GM23248 (cell line): ENCODE measurements at regions not wholly inside any gene's neighbourhood (a gene's known extent, or its start where the extent isn't known, plus 50 kb on each side); places are given as distances from the start of the nearest gene placed in this dataset.
A peak's percentile ranks its signal among the peaks of the same experiment; 100 is the strongest.
"Not testable (repeated sequence)": the region's sequence is repeated elsewhere in the genome, so short reads cannot be mapped to it uniquely, and the experiment has no call there.

Experiments
- DNase-seq: peaks from one replicate; pipeline ENCODE4 v3.0.0-alpha.2; 2015
- H2AFZ ChIP-seq: fragments of 200-600 bp; sonication (generic); 2 replicates; pipeline ENCODE4 v1.6.1; 2016; ENCODE audit warnings: antibody characterized with exemption
- H3F3A ChIP-seq: fragments of 200-600 bp; sonication (generic); 2 replicates; pipeline ENCODE4 v1.6.1; 2016; ENCODE audit warnings: mild to moderate bottlenecking, antibody characterized with exemption, mixed run types; ENCODE audit not compliant: insufficient read depth
- H3K27ac ChIP-seq: fragments of 200-600 bp; sonication (generic); 2 replicates; pipeline ENCODE4 v1.5.1; 2016; ENCODE audit warnings: mild to moderate bottlenecking
- H3K27me3 ChIP-seq: fragments of 200-600 bp; sonication (generic); replicated peaks from 2 replicates; pipeline ENCODE4 v1.6.1; 2016; ENCODE audit warnings: mild to moderate bottlenecking; ENCODE audit not compliant: insufficient read depth
- H3K36me3 ChIP-seq: fragments of 200-600 bp; sonication (generic); 2 replicates; pipeline ENCODE4 v1.6.1; 2016; ENCODE audit warnings: low read depth, mild to moderate bottlenecking
- H3K4me1 ChIP-seq: fragments of 200-600 bp; sonication (generic); 2 replicates; pipeline ENCODE4 v1.6.1; 2016; ENCODE audit warnings: mild to moderate bottlenecking; ENCODE audit not compliant: insufficient read depth
- H3K4me2 ChIP-seq: fragments of 200-600 bp; sonication (generic); one replicate; pipeline ENCODE4 v1.6.1; 2016; ENCODE audit warnings: mild to moderate bottlenecking; ENCODE audit not compliant: unreplicated experiment
- H3K4me3 ChIP-seq: fragments of 200-600 bp; sonication (generic); 2 replicates; pipeline ENCODE4 v1.5.1; 2016; ENCODE audit warnings: mild to moderate bottlenecking
- H3K79me2 ChIP-seq: fragments of 200-600 bp; sonication (generic); 2 replicates; pipeline ENCODE4 v1.6.1; 2016; ENCODE audit warnings: mild to moderate bottlenecking; ENCODE audit not compliant: insufficient read depth
- H3K9ac ChIP-seq: fragments of 200-600 bp; sonication (generic); 2 replicates; pipeline ENCODE4 v1.6.1; 2016; ENCODE audit warnings: mild to moderate bottlenecking
- H3K9me2 ChIP-seq: fragments of 200-600 bp; sonication (generic); 2 replicates; pipeline ENCODE4 v1.6.1; 2016; ENCODE audit warnings: mixed run types, mild to moderate bottlenecking, moderate library complexity; ENCODE audit not compliant: insufficient read depth
- H3K9me3 ChIP-seq: fragments of 200-600 bp; sonication (generic); one replicate; pipeline ENCODE4 v1.6.1; 2017; ENCODE audit warnings: low read depth
- H4K20me1 ChIP-seq: fragments of 200-600 bp; sonication (generic); 2 replicates; pipeline ENCODE4 v1.6.0; 2016; ENCODE audit not compliant: insufficient read depth
- EZH2 ChIP-seq: fragments of 200-600 bp; sonication (generic); IDR thresholded peaks from 2 replicates; pipeline ENCODE4 v1.6.1; 2018; ENCODE audit warnings: antibody characterized with exemption, mild to moderate bottlenecking; ENCODE audit not compliant: insufficient read depth, poor library complexity, severe bottlenecking
- EZH2phosphoT487 ChIP-seq: fragments of 200-600 bp; sonication (generic); IDR thresholded peaks from 2 replicates; pipeline ENCODE4 v1.6.1; 2018; ENCODE audit warnings: antibody characterized with exemption, moderate library complexity, mild to moderate bottlenecking, low read depth; ENCODE audit not compliant: insufficient read depth
- whole genome bisulfite sequencing, 2 experiments: methylation state at CpG; one replicate each; pipeline ENCODE4 v1.1.6; 2015 to 2017; ENCODE audit warnings: low lambda C conversion rate in 2 of 2, low coverage in 1 of 2; ENCODE audit errors: missing lambda C conversion rate in 2 of 2; 5-methylcytosine and 5-hydroxymethylcytosine counted together
- in situ Hi-C: fragments of 300-500 bp; cut with MboI; formaldehyde crosslinking; loops from 2 replicates; pipeline ENCODE4 v1.15.0; 2020

DNA sequence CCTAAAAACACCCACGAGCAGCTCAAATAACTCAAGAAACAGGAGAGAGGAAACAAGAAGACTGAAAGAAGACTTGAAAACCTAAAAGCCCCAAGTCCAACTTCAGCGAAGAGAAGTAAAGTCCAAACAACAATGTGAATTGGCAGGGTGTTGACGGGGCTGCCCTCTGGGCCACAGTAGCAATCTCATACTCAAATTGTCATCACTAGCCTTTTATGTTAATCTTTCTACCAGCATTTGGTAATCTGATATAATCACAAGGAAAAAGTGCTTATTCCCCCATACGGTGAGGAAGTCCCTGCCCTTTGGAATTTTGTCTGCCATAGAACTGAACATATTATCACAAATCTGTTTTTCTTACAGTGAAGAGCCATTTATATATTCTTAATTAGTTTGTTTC, 51.5 kb upstream of the IFNE start:
- in situ Hi-C loops: no loop called here
- no peak overlapping the region for H3K4me3 ChIP-seq
- H3K79me2 ChIP-seq: peaks cover 92% of the 10 kb centered on the region
- peaks cover 17% of the 10 kb centered on the region for H4K20me1 ChIP-seq
- H3K4me2 ChIP-seq: peak overlapping the region; percentile 8
- 64 to 67% methylated on average over 4 of the region's 4 CpGs for WGBS, 2 experiments
- H3K36me3 ChIP-seq: peaks cover 60% of the 10 kb centered on the region
- H3F3A ChIP-seq: peaks cover 81% of the 10 kb centered on the region
- no peak for TF ChIP-seq EZH2phosphoT487
- no peak for TF ChIP-seq EZH2
- H3K27ac ChIP-seq: peak overlapping the region; percentile 29
- H3K4me1 ChIP-seq: peaks cover 40% of the 10 kb centered on the region
- no peak overlapping the region for H3K9ac ChIP-seq
- H3K9me2 ChIP-seq: no peaks in the 10 kb centered on the region
- no peaks in the 10 kb centered on the region for H3K27me3 ChIP-seq
- H3K9me3 ChIP-seq: no peaks in the 10 kb centered on the region
- no peak for DNase-seq
- H2AFZ ChIP-seq: no peak overlapping the region

GRCh38 chr9:21535396-21535795, 53.3 kb upstream of the IFNE start:
- no peak overlapping the region for H3K9ac ChIP-seq
- H3K9me3 ChIP-seq: no peaks in the 10 kb centered on the region
- WGBS, 2 experiments: 95 to 96% methylated on average over 2 of the region's 2 CpGs
- no peak overlapping the region for H2AFZ ChIP-seq
- peaks cover 86% of the 10 kb centered on the region for H3K79me2 ChIP-seq
- no peak overlapping the region for H3K4me3 ChIP-seq
- in situ Hi-C loops: no loop called here
- no peaks in the 10 kb centered on the region for H3K9me2 ChIP-seq
- peaks cover 63% of the 10 kb centered on the region for H3F3A ChIP-seq
- peaks cover 17% of the 10 kb centered on the region for H4K20me1 ChIP-seq
- TF ChIP-seq EZH2phosphoT487 (no peak), EZH2 (no peak)
- H3K36me3 ChIP-seq: peaks cover 43% of the 10 kb centered on the region
- no peak for DNase-seq
- H3K27ac ChIP-seq: peak overlapping the region; percentile 31
- H3K4me2 ChIP-seq: no peak overlapping the region
- H3K27me3 ChIP-seq: no peaks in the 10 kb centered on the region
- peaks cover 40% of the 10 kb centered on the region for H3K4me1 ChIP-seq

DNA sequence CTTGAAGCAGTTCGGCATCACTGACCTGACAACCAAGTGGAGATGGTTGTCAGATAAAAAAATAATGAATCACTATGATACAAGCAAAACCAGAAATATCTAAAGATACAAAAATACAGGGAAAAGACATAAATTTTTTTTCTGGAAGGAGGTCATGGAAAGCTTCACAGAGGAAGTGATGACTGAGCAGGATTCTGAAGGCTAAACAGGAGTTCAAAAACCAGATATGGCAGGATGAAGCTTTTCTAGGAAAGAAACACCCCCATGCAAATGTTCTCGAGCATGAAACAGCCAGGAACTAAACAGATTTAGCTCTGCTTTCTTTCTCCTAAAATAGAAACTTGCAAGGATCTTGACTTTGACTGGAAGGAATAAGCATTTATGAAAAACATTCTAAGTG, 60.7 kb upstream of the IFNE start:
- H3K27me3 ChIP-seq: no peaks in the 10 kb centered on the region
- H3F3A ChIP-seq: peaks cover 56% of the 10 kb centered on the region
- WGBS, 2 experiments: 69 to 70% methylated on average over 2 of the region's 2 CpGs
- H3K9me3 ChIP-seq: no peaks in the 10 kb centered on the region
- H3K4me3 ChIP-seq: no peak overlapping the region
- 0 out of 2 replicates have a peak overlapping the region, but pooled peaks have one; percentile 22 for H3K9ac ChIP-seq
- H4K20me1 ChIP-seq: no peaks in the 10 kb centered on the region; the same call in 1 of the 2 replicates
- H3K27ac ChIP-seq: peak overlapping the region; percentile 43
- peaks cover 20% of the 10 kb centered on the region for H3K36me3 ChIP-seq
- DNase-seq: peak; percentile 26
- H3K9me2 ChIP-seq: no peaks in the 10 kb centered on the region
- H3K4me1 ChIP-seq: peaks cover 46% of the 10 kb centered on the region
- H3K4me2 ChIP-seq: peak overlapping the region; percentile 18
- H3K79me2 ChIP-seq: peaks cover 88% of the 10 kb centered on the region
- no peak overlapping the region for H2AFZ ChIP-seq
- in situ Hi-C loops: no loop called here
- TF ChIP-seq EZH2phosphoT487 (no peak), EZH2 (no peak)

DNA sequence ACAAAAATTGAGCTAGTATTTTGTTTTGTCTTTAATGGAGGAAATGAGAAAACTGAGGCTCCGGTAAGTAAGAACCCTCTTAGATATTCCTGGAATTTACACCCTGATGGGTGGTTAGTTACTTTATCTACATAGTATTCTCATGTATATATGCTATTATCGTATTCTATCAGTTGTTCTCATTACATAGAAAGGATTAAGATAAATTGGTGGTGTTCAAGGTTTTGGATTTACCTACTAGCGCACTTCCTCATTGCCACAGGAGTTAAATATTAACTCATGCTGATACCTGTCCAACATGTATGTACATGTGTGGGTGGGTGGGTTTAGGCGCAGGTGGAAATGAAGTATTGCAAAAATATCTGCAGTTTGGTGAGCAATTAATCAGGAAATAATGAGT, 61.1 kb upstream of the IFNE start:
- Histone ChIP-seq H3K9me3 (no peaks in the 10 kb centered on the region), H3K4me1 (peaks cover 50% of the 10 kb centered on the region), H3K9me2 (no peaks in the 10 kb centered on the region), H4K20me1 (no peaks in the 10 kb centered on the region; the same call in 1 of the 2 replicates), H3K4me3 (no peak overlapping the region), H3K27ac (peak overlapping the region; percentile 43), H3K27me3 (no peaks in the 10 kb centered on the region), H3K9ac (no peak overlapping the region), H2AFZ (no peak overlapping the region), H3K36me3 (peaks cover 20% of the 10 kb centered on the region), H3K4me2 (peak overlapping the region; percentile 18), H3F3A (peaks cover 60% of the 10 kb centered on the region), H3K79me2 (peaks cover 88% of the 10 kb centered on the region)
- in situ Hi-C loops: no loop called here
- TF ChIP-seq EZH2phosphoT487 (no peak), EZH2 (no peak)
- WGBS, 2 experiments: 79 to 84% methylated on average over 4 of the region's 4 CpGs
- no peak for DNase-seq

GRCh38 chr9:21543816-21544215, 61.7 kb upstream of the IFNE start:
- H3K9me3 ChIP-seq, H4K20me1 ChIP-seq, H3K4me3 ChIP-seq, H3K9ac ChIP-seq, H3K27me3 ChIP-seq, H2AFZ ChIP-seq, H3K9me2 ChIP-seq, in situ Hi-C loops, H3K4me2 ChIP-seq, DNase-seq, H3K27ac ChIP-seq: not testable (repeated sequence)
- H3F3A ChIP-seq: peaks cover 66% of the 10 kb centered on the region
- 80 to 81% methylated on average over 4 of the region's 4 CpGs for WGBS, 2 experiments
- H3K79me2 ChIP-seq: peaks cover 88% of the 10 kb centered on the region
- H3K4me1 ChIP-seq: peaks cover 56% of the 10 kb centered on the region
- peaks cover 20% of the 10 kb centered on the region for H3K36me3 ChIP-seq
